ENCODE measurements at regions not wholly inside any gene's neighbourhood (a gene's known extent, or its start where the extent isn't known, plus 50 kb on each side); places are given as distances from the start of the nearest gene placed in this dataset.

DNA sequence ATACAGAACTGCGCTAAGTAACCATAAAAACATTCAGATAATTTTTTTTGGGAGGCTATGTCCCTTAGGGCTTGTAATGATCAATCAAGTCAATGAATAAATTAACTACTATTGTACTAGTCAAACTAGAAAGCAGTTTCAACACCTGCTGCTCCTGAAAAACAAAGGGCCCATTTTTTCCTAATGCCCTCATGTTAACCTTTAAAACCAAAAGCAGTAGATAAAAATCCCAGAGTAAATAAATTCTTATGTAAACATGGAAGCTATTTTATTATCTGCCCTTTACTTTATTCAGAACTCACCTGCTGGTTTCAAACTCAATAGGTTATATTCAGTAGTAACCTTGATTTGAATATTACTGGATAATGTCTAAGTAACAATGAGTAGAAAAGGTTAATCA lies 159.5 kb upstream of the STARD13 start:
- Histone ChIP-seq H3K27me3 (ENCODE audit: control insufficient read depth, insufficient read depth, low read length, poor library complexity, severe bottlenecking) (no peaks in the 10 kb centered on the region), H3K4me3 (ENCODE audit: insufficient read depth, low read depth, low read length) (no peak overlapping the region), H3K27ac (ENCODE audit: insufficient read depth, low read depth, low read length, poor library complexity, severe bottlenecking) (no peak overlapping the region), H3K9me3 (ENCODE audit: control insufficient read depth, low read length) (no peaks in the 10 kb centered on the region), H3K4me1 (ENCODE audit: control insufficient read depth, insufficient read depth, low read length) (no peaks in the 10 kb centered on the region), H3K36me3 (ENCODE audit: control insufficient read depth, insufficient read depth, low read length) (no peaks in the 10 kb centered on the region)
- WGBS, 2 experiments = 100% methylated on average over 1 of the region's 1 CpG; no CpG with 5 or more reads in 1 of the 2 experiments

DNA sequence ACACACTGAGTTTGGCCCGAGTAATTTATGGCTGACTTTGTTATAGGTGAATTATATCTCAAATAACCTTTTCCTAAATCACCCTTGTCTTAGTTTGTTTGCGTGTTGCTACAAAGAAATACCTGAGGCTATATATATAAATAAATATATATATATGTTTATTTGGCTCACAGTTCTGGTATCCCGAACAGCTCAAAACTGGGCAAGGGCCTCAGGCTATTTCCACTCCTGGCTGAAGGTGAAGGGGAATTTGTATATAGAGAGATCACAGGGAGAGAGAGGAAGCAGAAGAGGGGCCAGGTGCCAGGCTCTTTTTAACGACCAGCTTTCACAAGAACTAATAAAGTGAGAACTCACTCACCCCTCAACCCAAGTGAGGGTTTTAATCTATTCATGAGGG lies 159.9 kb upstream of the STARD13 start:
- no peaks in the 10 kb centered on the region for H3K27me3 ChIP-seq (ENCODE audit: control insufficient read depth, insufficient read depth, low read length, poor library complexity, severe bottlenecking)
- H3K4me3 ChIP-seq (ENCODE audit: insufficient read depth, low read depth, low read length) = no peak overlapping the region
- no peaks in the 10 kb centered on the region for H3K36me3 ChIP-seq (ENCODE audit: control insufficient read depth, insufficient read depth, low read length)
- WGBS, 2 experiments = 85 to 90% methylated on average over 1 to 2 of the region's 4 CpGs
- H3K4me1 ChIP-seq (ENCODE audit: control insufficient read depth, insufficient read depth, low read length) = no peaks in the 10 kb centered on the region
- no peaks in the 10 kb centered on the region for H3K9me3 ChIP-seq (ENCODE audit: control insufficient read depth, low read length)
- no peak overlapping the region for H3K27ac ChIP-seq (ENCODE audit: insufficient read depth, low read depth, low read length, poor library complexity, severe bottlenecking)

- Histone ChIP-seq H3K27ac (ENCODE audit: insufficient read depth, low read depth, low read length, poor library complexity, severe bottlenecking) (no peak overlapping the region), H3K36me3 (ENCODE audit: control insufficient read depth, insufficient read depth, low read length) (no peaks in the 10 kb centered on the region), H3K27me3 (ENCODE audit: control insufficient read depth, insufficient read depth, low read length, poor library complexity, severe bottlenecking) (no peaks in the 10 kb centered on the region), H3K9me3 (ENCODE audit: control insufficient read depth, low read length) (no peaks in the 10 kb centered on the region), H3K4me1 (ENCODE audit: control insufficient read depth, insufficient read depth, low read length) (no peaks in the 10 kb centered on the region), H3K4me3 (ENCODE audit: insufficient read depth, low read depth, low read length) (no peak overlapping the region)
- WGBS, 2 experiments = 86 to 90% methylated on average over 4 to 5 of the region's 5 CpGs
These were observed 161.5 kb upstream of the STARD13 start for GRCh38 chr13:33446821-33447725.

GRCh38 chr13:33448889-33449288 lies 163.3 kb upstream of the STARD13 start:
- Histone ChIP-seq H3K36me3 (ENCODE audit: control insufficient read depth, insufficient read depth, low read length) (no peaks in the 10 kb centered on the region), H3K4me3 (ENCODE audit: insufficient read depth, low read depth, low read length) (no peak overlapping the region), H3K4me1 (ENCODE audit: control insufficient read depth, insufficient read depth, low read length) (no peaks in the 10 kb centered on the region), H3K9me3 (ENCODE audit: control insufficient read depth, low read length) (no peaks in the 10 kb centered on the region), H3K27ac (ENCODE audit: insufficient read depth, low read depth, low read length, poor library complexity, severe bottlenecking) (no peak overlapping the region), H3K27me3 (ENCODE audit: control insufficient read depth, insufficient read depth, low read length, poor library complexity, severe bottlenecking) (no peaks in the 10 kb centered on the region)
- 100% methylated on average over 1 of the region's 1 CpG for WGBS, 2 experiments

- Histone ChIP-seq H3K4me1 (ENCODE audit: control insufficient read depth, insufficient read depth, low read length) (no peaks in the 10 kb centered on the region), H3K36me3 (ENCODE audit: control insufficient read depth, insufficient read depth, low read length) (no peaks in the 10 kb centered on the region)
- 92 to 95% methylated on average over 6 of the region's 6 CpGs for WGBS, 2 experiments
These were observed 165.6 kb upstream of the STARD13 start for GRCh38 chr13:33450956-33451709.

GRCh38 chr13:33452873-33453517 lies 167.4 kb upstream of the STARD13 start:
- Histone ChIP-seq H3K27me3 (ENCODE audit: control insufficient read depth, insufficient read depth, low read length, poor library complexity, severe bottlenecking) (no peaks in the 10 kb centered on the region), H3K27ac (ENCODE audit: insufficient read depth, low read depth, low read length, poor library complexity, severe bottlenecking) (no peak overlapping the region), H3K4me1 (ENCODE audit: control insufficient read depth, insufficient read depth, low read length) (no peaks in the 10 kb centered on the region), H3K9me3 (ENCODE audit: control insufficient read depth, low read length) (no peaks in the 10 kb centered on the region), H3K4me3 (ENCODE audit: insufficient read depth, low read depth, low read length) (no peak overlapping the region), H3K36me3 (ENCODE audit: control insufficient read depth, insufficient read depth, low read length) (no peaks in the 10 kb centered on the region)
- 70 to 90% methylated on average over 2 of the region's 2 CpGs for WGBS, 2 experiments

More at GRCh38 chr13:33450956-33451709, 165.6 kb upstream of the STARD13 start:
- no peaks in the 10 kb centered on the region for H3K9me3 ChIP-seq (ENCODE audit: control insufficient read depth, low read length)
- no peak overlapping the region for H3K27ac ChIP-seq (ENCODE audit: insufficient read depth, low read depth, low read length, poor library complexity, severe bottlenecking)
- no peak overlapping the region for H3K4me3 ChIP-seq (ENCODE audit: insufficient read depth, low read depth, low read length)
- H3K27me3 ChIP-seq (ENCODE audit: control insufficient read depth, insufficient read depth, low read length, poor library complexity, severe bottlenecking) = no peaks in the 10 kb centered on the region

DNA sequence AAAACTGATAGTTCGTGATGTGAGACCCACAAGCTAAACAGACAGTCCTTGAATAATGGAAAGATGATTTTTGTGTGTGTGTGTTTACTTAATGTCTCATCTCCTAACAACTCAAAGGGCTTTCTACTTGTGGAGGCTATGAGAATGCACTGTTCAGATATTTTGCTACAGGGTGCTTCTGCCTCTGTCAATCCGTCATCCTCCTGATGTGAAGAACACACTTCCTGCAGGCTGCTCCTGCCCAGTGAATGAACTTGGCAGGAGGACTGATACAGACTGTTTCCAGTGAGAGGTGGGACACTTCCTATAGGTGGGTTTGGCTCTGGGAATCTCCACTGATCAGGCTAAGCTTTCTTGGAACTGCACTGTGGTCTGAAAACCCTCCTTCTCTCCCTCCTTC lies 168.4 kb upstream of the STARD13 start:
- no peak overlapping the region for H3K27ac ChIP-seq (ENCODE audit: insufficient read depth, low read depth, low read length, poor library complexity, severe bottlenecking)
- no peak overlapping the region for H3K4me3 ChIP-seq (ENCODE audit: insufficient read depth, low read depth, low read length)
- H3K9me3 ChIP-seq (ENCODE audit: control insufficient read depth, low read length) = no peaks in the 10 kb centered on the region
- WGBS, 2 experiments = 83 to 97% methylated on average over 2 of the region's 2 CpGs
- H3K27me3 ChIP-seq (ENCODE audit: control insufficient read depth, insufficient read depth, low read length, poor library complexity, severe bottlenecking) = no peaks in the 10 kb centered on the region
- no peaks in the 10 kb centered on the region for H3K4me1 ChIP-seq (ENCODE audit: control insufficient read depth, insufficient read depth, low read length)
- no peaks in the 10 kb centered on the region for H3K36me3 ChIP-seq (ENCODE audit: control insufficient read depth, insufficient read depth, low read length)

DNA sequence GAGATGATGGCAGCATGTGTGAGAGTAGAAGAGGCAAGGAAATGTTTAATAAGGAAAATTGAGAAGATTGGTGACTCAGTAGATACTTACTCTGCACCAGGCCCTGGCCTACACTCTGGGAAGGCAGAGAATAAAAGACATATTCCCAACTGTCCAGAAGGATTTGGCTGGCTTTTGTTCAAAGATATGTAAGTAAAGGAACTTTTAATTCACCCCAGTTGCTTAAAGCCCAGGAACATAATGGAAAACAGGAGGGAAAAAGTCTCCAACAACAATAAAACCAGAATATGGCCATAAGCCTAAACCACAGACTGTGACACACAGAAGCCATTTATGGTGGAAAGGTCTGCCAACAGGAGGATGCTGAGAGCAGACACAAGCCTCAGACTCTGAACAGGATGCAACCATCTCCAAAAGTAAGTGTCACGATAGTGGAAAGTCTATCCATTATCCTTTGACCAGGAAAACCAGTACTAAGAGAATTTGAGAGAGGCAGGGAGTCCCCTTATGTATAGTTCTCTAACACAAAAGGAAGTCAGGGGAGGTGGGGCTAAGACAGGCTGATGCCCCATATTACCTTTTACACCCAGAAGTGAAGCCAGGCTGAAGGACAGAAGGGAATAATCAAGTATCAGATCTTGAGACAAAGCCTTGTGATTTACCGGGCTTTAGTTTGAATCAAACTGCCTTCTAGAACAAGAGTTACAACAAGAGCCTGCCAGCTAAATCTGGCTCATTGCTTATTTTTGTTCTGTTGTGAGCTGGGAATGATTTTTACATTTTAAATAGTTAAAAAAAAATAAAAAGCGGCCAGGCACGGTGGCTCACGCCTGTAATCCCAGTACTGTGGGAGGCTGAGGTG lies 169.5 kb upstream of the STARD13 start:
- Histone ChIP-seq H3K27ac (ENCODE audit: insufficient read depth, low read depth, low read length, poor library complexity, severe bottlenecking) (no peak overlapping the region), H3K27me3 (ENCODE audit: control insufficient read depth, insufficient read depth, low read length, poor library complexity, severe bottlenecking) (no peaks in the 10 kb centered on the region), H3K4me3 (ENCODE audit: insufficient read depth, low read depth, low read length) (no peak overlapping the region), H3K9me3 (ENCODE audit: control insufficient read depth, low read length) (no peaks in the 10 kb centered on the region), H3K4me1 (ENCODE audit: control insufficient read depth, insufficient read depth, low read length) (no peaks in the 10 kb centered on the region), H3K36me3 (ENCODE audit: control insufficient read depth, insufficient read depth, low read length) (no peaks in the 10 kb centered on the region)
- WGBS, 2 experiments = 92 to 95% methylated on average over 5 of the region's 5 CpGs

DNA sequence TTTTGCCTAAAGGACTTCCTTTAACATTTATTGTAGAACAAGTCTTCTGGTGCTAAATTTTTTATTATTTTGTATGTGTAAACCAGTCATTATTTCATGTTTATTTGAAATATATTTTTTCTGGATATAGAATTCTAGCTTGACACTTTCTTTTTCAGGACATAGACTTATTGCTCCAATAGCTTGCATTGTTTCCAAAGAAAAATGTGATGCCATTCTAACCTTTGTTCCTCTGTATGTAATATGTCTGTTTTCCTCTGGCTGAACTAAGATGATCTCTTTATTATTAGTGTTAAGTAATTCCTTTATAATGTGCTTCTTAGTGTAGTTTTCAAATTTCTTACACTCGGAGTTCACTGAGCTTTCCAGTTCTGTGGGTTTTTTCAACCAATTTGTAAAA lies 174.1 kb upstream of the STARD13 start:
- Histone ChIP-seq H3K4me1 (ENCODE audit: control insufficient read depth, insufficient read depth, low read length) (no peaks in the 10 kb centered on the region), H3K9me3 (ENCODE audit: control insufficient read depth, low read length) (no peaks in the 10 kb centered on the region), H3K27me3 (ENCODE audit: control insufficient read depth, insufficient read depth, low read length, poor library complexity, severe bottlenecking) (no peaks in the 10 kb centered on the region), H3K27ac (ENCODE audit: insufficient read depth, low read depth, low read length, poor library complexity, severe bottlenecking) (no peak overlapping the region), H3K36me3 (ENCODE audit: control insufficient read depth, insufficient read depth, low read length) (no peaks in the 10 kb centered on the region), H3K4me3 (ENCODE audit: insufficient read depth, low read depth, low read length) (no peak overlapping the region)
- WGBS, 2 experiments = 88 to 100% methylated on average over 1 of the region's 1 CpG
